GM18861 (cell line): ENCODE measurements at regions not wholly inside any gene's neighbourhood (a gene's known extent, or its start where the extent isn't known, plus 50 kb on each side); places are given as distances from the start of the nearest gene placed in this dataset.
"Not testable (repeated sequence)": the region's sequence is repeated elsewhere in the genome, so short reads cannot be mapped to it uniquely, and the experiment has no call there.

Source experiments
- ATAC-seq: cut with Tn5 transposase; IDR thresholded peaks from one replicate; pipeline ENCODE4 v1.9.1; 2021; ENCODE audit not compliant: unreplicated experiment

DNA sequence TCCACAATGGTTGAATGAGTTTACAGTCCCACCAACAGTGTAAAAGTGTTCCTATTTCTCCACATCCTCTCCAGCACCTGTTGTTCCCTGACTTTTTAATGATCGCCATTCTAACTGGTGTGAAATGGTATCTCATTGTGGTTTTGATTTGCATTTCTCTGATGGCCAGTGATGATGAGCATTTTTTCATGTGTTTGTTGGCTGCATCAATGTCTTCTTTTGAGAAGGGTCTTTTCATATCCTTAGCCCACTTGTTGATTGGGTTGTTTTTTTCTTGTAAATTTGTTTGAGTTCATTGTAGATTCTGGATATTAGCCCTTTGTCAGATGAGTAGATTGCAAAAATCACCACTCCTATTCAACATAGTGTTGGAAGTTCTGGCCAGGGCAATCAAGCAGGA lies 287.6 kb upstream of the RASGRP1 start:
- not testable (repeated sequence) for ATAC-seq

DNA sequence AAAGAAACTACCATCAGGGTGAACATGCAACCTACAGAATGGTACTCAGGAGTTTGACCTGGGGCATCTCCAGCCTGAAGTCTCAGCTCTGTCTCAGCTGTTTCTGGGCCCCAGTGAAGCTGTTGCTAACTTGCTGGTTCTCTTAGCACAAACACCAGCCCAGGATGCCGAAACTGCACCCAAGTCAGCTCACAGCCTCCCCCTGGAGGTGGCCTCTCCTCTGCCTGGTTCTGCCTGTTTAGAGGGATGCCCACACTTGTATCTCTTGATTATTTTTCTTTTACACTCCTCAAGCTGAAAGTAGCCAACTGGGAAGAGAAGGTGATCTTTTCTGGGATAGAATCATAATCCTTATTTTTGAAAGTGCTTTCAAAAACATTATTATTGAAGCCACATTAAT lies 289.0 kb upstream of the RASGRP1 start:
- ATAC-seq = no peak

DNA sequence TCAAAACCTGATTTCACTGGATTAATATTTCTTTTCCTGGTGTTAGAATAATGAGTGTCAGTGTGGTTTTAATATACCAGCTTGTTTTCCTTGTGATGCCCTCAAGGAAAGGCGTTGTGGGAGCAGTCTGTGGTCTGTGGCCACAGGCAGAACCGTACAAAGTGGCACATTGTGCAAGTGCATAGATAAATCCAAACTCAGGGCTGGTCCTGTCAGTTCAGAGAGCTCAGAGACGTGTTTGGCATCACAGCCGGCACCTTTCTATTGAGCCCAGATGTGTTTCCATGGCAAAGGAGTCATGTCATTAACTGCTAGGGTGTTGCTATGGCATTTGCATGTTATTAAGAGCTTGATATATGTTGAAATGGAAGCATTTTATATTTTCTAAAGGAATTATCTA lies 289.9 kb upstream of the RASGRP1 start:
- no peak for ATAC-seq

DNA sequence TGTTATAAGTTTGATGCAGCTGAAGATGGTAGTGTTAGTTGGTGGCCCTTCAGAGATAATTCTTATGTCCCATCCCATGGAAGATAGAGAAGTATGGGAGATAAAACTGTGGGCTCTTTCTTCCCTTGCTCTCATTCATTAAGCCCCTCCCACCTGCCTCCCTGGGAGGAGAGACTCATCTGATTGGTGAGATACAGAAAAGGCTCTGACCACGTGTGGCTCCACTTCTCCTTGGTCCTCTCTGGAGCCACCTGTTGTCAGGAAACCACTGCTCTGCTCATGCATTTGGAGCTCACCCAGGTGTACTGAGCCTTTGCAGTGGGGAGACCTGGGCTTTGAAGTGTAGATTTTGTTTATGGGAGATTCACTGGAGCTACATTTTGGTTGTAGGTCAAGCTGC lies 293.2 kb upstream of the RASGRP1 start:
- no peak for ATAC-seq

DNA sequence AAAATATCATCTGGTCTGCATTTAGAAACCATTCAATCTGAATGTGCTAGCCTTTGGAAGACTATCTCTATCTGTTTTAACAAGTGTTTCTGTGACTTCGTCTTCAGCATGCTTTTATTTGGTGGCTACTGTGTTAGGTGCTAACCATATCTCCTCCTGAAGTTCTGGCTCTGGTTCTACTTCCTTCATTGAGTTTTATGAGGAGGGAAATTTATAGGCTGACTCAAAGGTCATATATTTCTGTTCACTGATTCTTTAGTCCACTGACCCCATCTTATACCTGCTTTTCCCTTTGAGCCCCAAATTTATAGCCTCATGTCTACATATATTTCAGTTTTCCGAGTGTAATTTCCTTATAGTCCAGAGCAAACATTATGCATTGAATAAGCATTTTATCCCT lies 295.0 kb upstream of the RASGRP1 start:
- no peak for ATAC-seq

DNA sequence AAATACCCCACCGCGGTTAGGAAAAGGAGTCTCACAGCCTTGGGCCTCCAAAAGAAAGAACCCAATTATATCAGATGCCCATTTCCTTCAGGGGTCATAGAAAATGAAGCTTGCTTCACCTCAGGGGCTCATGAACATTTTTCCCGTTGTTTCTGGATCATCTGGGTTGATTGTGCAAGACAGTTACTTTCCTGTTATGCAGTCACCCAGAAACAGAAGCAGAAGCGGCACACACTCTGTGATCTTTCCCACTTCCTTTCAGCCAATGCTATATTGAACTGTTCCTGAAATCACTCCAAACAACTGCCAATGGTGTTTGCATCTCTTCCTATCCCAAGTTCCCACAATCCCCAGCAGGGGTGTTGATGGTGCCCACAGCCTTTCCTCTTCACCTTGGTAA lies 295.6 kb upstream of the RASGRP1 start:
- no peak for ATAC-seq

DNA sequence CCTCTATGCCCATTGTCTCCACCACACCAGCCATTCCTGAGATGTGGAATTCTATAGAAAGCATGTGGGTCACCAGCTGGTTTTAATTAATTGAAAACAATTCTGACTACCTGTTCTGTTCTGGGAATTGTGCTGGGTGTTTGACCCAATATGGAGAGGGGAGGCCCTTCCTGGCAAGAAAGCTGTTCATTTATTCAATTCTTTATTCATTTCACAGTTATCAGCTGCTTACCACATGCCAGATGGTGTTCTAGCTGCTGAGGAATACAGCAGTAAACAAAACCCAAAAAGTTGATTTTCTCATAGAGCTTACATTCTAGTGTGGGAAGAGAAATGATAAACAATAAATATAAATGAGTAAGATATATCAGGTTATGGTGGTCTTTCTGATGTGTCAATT lies 296.1 kb upstream of the RASGRP1 start:
- ATAC-seq = no peak

DNA sequence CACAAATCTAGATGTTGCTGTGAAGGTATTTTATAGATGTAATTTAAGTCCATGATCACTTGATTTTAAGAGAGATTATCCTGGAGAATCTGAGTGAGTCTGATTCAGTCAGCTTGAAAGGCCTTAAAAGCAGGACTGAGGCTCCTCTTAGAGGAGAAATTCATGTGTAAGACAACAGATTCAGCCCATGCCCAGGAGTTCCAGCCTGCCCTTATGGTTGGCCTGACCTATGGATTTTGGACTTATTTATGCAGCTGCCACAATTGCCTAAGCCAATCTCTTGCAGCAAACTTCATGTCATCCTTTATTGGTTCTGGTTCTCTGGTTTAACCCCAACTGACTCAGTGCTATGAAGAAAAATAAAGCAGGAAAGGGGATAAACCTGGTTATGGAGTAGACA lies 296.5 kb upstream of the RASGRP1 start:
- no peak for ATAC-seq

DNA sequence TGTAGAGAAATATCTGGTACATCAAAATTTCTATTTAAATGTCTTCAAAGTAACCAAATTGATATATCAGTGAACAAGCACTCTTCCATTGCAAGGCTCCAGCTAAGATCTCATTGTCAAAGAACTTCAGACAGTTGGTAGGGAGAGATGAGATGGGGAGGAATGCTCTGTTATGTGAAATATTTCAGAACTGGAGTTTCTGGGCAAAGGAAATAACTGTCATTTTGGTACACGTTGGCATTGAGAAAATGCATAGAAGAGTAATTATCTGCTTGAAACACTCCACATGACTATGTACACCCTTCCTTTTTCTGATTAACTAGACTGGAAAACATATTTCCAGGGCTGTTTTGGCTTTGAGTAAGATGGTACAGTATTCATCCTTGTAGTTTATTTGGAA lies 297.5 kb upstream of the RASGRP1 start:
- ATAC-seq = no peak

DNA sequence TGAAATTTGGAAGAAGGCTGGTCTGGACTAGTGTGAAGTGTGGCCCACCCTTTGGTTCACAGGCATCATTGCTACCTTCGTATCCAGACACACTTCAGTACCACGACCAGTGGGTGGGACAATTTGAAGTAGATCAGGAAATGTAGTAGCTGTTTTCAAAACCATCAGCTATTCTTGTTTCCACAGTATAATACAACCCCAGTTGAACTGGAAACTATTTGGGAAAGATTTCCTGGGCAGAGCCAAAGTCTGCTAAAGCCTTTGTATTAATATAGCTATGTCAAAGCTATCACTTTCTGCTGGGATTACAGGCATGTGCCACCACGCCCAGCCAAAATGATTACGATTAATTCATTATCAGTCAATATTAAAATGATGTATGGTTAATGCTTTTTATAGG lies 298.8 kb upstream of the RASGRP1 start:
- ATAC-seq = no peak

DNA sequence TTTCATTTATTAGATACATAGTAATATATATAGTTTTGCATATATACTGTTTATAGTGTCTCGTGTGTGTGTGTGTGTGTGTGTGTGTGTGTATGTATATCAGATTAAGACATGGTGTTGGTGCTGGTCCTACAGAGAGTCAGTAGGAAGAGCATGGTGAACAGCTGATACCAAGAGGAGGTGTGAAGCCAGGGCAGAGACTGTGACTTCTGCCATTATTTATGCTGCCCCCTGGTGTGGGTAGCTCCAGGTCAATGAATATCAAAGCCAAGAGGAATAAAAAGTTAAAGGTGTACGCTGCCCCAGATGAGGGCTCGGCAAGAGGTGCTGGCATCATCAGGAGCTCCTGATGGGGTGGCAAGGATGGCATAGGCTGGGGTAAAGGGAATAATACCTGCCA lies 299.5 kb upstream of the RASGRP1 start:
- no peak for ATAC-seq

DNA sequence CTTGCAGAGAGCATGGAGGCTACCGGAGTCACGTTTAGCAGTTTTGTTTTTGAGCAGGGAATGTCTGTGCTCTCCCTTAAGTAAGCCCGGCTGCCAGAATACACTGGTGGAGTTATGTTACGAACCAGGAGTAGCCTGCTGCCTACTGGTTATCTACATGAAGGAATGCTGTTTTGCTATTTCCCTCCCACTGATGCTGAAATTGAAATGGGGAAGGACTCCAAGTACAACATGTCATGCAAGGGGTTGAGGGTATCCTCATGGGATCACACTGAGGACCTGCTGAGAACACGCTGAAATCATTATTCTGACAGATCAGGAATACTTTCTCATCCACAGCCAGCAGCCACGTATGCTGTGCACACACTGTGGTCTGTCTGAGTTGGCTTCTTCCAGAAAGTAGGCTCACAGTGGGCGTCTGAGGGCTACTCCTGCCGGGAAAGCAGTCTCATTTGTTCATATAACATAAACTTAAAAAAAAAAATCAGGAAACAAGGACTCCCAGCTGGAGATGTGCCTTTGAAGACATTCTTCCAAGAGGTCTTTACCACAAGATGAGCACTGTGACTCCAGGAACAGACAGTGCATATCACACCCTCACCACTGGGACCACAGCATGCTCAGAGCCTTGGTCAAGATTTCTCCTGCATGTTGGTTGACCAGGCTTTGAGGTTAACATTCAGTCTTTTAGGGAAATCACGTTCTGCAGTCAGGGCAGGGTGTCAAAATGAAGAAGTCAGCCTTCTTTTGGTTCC lies 300.4 kb upstream of the RASGRP1 start:
- no peak for ATAC-seq

DNA sequence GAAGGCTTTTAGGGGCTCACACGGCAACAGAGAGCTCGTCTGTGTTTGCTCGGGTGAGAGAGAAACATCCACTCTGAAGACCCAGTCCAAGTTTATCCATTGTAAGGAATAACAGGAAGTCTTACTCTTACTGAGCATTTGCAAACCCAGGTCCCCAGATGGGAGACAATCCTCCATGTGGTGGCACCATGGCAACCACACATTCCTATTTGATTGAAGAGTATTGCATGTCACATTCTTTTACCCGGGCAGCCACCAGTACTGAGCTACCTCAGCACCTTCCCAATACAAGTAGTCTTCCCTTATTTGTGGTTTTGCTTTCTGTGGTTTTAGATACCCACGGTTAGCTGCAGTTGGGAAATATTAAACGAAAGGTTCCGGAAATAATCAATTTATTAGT lies 302.9 kb upstream of the RASGRP1 start:
- ATAC-seq = no peak

DNA sequence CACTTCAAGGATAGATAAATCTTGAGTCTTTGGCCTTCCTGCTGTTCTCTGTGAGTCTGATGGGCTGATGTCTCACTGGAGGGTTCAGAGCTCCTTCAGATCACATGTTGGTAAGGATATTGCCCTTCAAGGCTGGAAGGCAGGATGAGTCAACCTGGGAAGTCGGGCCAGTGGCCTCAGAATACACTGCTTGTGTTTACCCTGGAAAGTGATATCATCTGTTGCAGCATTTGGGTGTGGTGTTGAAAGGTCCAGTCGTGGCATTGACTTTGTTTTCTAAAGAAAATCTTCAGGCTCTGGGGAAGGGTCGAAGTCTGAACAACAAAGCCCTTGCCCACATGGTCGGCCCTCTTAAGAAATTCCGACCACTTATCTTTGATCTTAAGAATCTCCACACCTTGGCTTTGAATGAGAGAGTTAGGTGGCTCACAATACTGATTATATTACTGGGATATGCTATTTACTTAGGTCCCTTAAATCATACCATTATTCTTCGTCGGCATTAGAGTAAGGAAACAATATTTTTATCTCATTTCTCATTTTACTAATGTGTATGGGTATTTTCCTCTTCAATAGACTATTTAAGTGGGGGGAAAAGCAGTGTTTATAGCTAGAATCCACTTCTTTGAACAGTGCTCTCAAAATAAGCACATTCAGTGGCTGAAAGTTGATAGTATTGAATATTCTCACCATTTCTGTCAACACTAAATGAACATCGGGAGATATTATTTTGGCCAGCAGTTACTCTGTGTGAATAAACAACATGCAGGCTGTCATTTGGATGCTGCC lies 303.9 kb upstream of the RASGRP1 start:
- ATAC-seq = no peak

DNA sequence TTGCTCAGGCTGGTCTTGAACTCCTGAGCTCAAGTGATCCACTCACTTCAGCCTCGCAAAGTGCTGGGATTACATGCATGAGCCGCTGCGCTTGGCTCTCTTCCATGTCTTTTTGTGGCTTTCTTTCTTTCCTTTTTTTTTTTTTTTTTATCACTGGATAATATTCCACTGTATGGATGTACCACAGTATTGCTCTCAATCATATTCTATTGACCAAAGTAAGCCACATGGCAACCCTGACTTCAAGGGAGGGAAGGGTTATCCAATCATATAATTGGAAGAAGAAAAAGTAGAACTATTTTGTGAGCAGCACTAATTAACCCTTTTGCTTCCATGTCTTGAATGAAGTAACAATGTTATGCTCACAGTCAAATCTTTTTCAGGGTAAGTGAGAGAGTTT lies 307.0 kb upstream of the RASGRP1 start:
- ATAC-seq = no peak

DNA sequence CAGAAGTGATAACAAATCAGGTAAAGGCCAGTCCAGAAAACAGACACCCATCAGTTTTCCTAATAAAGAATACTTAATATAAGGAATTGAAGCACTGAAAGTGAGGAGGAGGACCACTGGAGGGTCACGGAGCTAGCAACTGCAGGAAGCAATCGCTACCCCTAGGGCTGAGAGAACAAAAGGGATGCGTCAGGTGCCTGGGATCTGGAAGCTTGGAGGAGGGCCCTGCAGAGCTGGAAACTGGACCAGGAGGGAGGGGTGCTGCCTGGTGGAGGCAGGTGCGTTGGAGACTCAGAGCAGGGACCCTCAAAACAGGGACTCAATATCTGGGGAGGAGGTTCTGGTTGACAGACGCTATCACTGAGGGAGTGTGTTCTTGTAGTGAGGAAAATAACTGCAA lies 308.1 kb upstream of the RASGRP1 start:
- no peak for ATAC-seq

DNA sequence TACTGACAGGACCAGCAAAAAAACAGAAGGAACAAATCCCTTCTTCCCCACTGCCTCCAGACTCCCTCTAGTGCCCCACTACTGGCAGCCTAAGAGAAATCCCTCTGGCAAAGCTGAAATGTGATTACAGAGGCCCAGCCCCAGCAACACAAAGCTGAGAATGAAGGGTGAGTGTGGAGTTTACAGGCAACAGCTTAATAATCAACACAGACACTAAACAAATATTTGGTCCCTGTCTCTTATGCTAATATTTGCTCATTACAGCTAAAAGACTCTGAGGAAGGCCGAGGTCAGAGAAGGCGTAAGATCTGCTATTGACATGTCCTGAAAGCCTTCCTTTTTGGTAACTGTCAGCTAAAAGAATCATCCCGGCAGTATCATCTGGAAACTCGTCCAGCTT lies 308.5 kb upstream of the RASGRP1 start:
- no peak for ATAC-seq

DNA sequence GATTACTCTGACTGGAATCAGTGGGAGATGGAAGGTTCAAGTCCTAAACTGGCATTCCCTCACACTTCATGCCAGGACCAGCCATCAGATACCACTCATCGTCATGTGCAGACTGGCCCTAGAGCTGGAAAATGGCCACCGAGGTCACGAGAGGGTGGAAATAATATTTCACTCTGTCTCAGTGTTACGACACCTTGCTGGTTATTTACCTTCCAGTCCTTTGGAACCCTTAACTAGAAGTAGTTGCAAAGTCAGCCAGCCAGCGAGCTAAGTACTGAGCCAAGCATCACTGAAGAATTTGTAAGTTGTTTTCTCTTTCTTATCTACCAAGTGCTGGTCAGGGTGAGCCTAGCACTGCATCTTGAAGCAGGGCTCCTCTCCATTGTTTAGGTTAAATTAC lies 309.9 kb upstream of the RASGRP1 start:
- ATAC-seq = no peak

DNA sequence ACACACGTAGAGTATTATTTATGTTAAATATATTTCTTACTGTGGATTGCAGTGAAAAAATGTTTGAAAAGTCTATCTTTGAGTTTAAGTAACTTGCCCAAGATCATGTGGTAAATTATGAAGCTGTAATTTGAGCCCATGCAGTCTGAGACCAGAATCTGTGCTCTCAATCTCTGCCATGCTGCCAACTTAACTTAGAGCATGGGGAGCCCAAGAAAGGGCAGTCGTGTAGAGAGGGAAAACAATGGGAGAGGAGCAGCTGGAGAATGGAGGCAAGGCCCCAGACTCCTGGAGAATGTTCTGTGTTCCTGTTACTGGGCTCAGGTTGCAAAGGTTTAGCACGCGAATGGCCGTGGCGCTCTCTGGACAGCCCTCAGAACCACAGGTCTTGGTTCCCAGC lies 311.6 kb upstream of the RASGRP1 start:
- ATAC-seq = no peak

DNA sequence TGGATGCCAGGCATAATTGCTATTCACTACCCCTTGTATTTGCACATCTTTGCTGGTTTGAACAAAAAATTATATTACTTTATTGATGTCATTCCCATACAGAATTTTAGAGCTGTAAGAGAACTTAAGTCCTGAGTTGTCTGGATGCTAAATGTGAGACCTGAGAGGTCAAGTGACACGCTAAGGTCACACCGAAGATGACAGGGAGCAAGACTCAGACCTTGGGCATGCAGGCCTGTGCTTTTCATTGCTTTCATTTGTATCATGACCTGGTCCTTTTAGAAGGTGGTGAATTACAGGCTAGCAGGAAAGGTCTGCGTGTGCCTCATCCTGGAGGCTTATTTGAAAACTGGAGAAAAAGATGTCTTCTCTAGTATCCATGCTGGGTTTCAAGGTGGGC lies 312.0 kb upstream of the RASGRP1 start:
- ATAC-seq = no peak

DNA sequence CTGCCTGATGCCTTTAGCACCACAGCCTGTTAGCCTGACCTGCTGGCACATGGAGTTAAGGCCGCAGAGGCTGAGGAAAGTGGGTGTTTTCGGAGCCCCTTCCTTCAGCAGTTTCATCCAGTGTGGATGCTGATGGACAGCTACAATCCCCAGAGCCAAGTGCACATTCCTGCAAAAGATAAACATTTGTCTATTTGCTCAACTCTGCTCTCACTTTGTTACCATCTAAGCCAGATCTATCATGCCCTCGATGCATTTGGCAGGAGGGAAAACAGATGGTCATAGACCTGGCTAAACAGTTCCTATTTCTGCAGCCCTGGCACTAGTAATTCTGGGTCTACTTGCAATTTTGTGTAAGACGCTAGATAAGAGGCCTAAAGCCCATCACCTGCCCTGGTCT lies 312.9 kb upstream of the RASGRP1 start:
- ATAC-seq = no peak

DNA sequence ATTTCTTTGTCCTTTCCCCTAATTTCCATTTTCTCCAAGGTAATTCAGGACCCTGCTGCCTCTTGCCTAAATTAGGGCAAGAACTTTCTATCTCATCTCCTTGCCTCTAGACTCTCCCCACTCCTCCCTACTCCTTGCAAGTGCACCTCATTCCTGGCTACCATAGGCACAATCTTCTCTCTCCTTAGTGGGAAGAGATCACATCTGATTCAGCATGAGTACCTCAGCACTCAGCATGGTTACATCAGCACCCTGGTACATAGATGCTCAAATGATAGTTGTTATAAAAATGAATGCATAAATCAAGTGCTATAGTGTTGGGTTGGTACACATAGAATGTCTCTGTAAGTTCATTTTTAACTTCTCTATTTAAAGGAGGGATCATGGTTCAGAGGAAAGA lies 313.4 kb upstream of the RASGRP1 start:
- ATAC-seq = no peak

DNA sequence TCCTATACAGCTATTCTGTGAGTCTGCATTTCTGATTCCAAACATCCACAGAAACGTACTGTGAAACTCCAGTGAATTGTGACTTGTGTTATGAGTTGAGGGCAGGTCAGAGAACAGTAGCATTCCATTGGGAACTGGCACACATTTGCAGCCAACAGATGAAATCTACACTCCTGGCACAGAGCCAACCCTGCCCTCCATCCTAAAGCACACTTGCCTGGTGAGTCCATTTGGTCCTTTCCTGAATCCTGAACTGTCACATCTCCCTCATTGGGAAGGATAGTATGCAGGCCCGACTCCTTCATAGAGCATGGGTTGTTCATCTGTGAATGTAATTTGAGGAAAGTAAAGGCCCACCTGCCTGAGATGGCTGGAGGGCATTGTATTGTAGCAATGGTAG lies 314.3 kb upstream of the RASGRP1 start:
- no peak for ATAC-seq
